HG03521 (cell line): ENCODE measurements at regions not wholly inside any gene's neighbourhood (a gene's known extent, or its start where the extent isn't known, plus 50 kb on each side); places are given as distances from the start of the nearest gene placed in this dataset.

ENCODE experiments used
- ATAC-seq: cut with Tn5 transposase; IDR thresholded peaks from one replicate; pipeline ENCODE4 v1.9.1; 2021; ENCODE audit warnings: mild to moderate bottlenecking, moderate library complexity; ENCODE audit not compliant: unreplicated experiment

DNA sequence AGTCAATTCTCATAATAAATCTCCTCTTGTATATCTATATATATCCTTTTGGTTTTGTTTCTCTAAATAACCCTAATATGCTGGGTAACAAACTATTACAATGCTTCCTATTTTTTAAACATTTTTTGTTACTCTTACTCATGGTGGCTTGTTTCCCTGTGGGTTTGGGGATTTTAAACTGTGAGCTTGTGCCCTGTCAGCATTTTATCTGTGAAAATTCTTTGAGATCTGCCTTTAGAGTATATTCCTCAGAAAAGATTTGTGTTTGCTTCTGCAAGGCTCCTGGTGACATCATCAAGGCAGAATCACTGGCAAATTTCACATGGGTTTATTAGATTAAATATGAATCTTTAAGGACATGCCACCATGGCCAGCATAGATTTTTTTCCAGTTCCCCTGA, 273.6 kb downstream of the LRFN2 start:
- ATAC-seq: no peak

DNA sequence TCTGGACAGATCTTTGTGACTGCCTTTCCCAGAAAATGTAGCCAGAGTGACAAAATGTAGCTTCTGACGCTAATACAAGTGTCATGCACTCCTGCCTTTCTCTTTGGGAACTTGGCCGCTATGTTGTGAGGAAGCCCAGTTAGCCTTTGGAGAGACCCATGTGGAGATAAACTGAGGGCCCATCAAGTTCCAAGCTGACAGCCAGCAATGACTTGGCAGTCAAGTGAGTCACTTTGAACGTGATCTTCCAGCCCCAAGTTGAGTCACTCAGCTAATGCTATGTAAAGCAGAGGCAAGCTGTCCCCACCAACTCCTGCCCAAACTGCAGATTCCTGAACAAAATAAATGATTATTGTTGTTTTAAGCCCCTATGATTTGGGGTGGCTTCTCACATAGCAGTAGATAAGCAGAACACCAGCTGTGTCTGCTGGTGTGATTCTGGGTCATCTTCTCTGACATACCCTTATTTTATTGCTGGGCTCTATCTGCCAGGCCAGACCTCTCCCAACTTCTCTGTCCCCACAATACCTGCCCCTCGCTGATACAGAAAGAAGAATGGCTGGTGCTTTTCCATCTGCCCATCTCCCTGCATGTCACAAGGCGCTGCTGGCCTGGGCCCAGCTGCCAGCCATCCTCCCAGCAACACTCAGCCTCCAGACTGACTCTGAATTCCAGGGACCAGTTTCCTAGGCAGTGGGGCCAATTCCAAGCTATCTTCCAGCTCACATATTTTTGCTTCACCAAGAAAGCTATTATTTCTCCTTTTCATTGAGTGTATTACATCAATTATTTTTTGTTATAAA, 274.8 kb downstream of the LRFN2 start:
- ATAC-seq: no peak

DNA sequence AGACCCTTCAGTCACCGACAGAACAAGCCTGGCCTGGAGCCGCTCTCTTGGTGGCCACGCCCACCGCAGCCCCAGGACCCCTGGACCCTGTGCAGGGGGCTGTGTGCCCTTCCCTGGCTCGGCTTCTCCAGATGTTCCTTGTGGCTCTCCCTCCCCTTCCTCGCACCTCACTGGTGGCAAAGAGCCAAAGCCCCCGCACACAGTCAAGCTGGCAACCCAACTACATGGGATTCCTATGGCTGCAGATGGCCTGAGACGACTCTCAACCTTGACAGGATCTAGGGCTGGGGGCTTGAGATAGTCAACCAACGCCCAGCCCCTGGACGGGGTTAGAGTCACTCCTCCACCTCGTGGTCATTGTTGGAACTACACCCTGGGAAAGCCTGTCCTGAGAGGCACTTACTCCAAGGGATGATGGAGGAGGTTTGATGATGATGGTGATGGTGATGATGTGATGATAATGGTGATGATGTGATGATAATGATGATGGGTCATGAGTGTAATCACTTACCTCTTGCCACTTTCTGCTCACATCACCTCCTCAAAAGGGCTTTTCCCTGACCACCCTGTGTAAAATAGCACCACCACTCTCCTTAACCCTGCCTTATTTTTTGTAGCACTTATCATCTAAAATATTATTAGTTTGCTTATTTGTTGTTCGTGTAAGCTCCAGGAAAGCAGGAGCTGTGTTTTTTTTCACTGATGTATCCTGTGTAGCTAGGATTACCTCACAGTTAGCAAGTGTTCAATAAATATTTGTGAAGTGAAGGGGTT, 278.4 kb downstream of the LRFN2 start:
- ATAC-seq: no peak

DNA sequence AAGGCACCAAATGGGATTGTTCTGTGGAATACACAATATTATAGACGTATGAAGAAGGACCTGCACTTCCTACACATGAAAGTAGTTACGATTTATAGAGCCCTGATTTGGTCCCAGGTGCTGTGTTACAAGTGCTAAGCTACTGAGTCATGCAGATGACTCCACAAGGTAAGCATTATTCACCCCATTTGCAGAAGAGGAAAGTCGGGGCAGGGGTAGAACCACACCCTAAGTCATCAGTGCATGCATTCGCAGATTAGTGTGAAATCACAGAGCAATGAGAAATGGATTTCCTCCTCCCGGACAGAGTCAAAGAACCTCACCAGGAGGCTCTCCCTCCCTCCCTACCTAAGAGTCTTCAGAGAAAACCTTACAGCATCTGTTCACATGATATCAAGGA, 279.5 kb downstream of the LRFN2 start:
- no peak for ATAC-seq

DNA sequence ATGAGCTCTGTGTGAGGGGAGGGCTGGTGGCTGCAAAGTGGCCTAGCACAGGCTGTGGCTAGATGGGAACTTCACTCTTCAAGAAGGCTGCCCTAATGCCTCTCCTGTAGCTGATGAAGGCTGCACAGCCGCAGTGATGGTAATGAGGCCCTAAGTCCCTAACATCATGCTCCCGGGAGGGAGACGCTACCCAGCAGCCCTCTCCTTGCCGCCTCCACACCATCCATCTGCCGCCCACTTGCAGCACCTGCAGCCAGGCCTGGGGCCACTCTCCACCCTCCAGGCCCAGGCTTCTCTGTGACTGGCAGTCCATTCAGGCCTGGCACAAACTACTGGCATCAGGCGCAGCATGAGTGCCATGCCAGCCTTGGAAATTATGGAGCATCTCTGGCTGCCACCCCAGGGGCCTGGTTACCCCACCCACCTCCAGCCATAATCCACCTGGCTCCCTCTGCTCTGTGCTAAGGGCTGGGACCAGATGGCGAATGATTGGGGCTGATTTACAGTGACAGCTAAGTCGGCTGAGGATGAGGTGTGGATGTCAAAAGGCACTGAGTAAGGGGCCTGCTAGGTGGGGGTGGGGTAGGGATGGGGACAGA, 284.2 kb downstream of the LRFN2 start:
- ATAC-seq: no peak

DNA sequence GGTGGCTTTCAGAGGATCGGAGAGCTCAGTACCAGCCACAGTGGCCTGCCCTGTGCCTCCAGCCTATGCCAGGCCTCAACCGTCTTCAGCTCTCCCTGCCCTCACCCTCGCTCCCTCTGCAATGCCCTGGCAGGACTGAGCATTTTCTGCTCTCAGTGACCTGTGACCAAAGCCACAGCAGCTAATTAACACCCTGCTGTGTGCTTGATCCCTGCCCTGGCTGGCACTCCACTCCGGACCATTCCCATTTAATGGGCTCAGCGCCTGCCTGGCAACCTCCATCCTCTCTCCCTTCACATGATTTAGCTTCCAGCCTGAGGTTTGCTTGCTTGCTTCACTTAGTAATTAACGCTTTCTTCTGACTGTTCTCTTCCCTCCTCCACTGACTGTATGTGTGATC, 287.5 kb downstream of the LRFN2 start:
- no peak for ATAC-seq

DNA sequence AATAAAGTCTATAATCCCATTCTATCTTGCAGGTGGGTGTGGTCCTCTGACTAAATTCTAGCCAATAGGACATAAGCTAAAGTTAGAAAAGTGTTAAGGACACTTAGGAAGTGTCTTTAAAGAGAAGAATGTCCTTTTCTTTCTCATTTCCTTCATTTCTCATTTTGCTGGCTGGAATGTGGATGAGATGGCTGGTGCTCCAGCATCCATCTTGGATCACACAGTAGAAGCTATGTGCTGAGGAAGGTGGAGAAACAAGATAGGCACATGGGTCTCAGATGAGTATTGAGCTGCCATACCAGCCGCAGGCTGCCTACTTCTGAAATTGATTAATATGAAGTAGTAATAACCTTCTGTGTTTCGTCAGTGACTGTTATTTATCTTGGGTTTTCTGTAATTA, 289.0 kb downstream of the LRFN2 start:
- ATAC-seq: no peak

DNA sequence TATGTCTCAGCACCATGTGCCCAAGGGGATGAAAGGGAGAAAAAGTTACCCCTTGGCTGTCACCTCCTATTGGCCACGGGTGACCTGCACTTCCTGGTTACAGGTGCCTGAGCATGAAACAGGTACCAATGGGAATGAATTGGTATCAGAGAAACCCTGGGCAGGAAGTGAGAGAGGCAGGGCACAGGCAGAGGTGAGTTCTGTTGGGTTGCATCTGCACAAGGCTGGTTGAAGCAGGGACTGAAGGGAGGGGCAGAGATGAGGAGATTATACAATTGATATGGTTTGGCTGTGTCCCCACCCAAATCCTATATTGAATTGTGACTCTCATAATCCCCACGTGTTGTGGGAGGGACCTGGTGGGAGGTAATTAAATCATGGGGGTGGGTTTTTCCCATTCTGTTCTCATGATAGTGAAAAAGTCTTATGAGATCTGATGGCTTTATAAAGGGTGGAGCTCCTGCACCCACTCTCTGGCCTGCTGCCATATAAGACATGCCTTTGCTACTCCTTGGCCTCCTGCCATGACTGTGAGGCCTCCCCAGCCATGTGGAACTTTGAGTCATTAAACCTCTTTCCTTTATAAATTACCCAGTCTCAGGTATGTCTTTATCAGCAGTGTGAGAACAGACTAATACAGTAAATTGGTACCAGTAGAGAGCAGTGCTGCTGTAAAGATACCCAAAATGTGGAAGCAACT, 291.8 kb downstream of the LRFN2 start:
- no peak for ATAC-seq

DNA sequence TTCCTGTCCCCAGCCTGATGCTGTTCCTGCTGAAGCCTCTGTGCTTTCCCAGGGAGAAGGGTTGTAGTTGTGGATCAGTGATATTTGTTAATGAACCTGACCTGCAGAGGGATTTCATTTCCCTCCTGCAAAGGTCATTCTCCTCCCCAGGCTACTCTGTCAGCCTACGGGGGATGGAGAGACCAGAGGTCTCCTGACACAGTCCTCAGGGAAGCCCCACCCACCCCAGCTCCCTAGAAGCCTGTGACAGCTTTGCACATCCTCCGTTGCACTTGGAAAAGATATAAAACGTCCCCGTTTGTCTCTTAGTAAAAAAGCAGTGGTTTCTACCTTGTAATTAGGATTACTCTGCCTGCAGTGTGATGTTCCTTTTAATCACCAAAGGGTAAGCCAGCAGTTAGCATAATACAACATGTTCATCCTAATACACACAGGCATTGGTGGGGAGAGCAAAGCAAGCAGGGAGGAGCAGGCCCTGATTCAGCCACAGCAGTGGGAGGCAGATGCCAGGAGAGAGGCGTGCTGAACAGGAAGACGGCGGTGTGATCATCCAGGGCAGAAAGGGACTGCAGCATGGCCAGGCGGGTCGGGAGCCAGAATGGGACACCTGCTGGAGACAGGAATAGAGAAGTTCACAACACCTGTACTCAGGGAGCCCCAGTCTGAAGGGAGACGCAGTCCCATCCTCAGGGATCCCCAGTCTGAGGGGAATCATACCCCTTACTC, 293.5 kb downstream of the LRFN2 start:
- ATAC-seq: no peak

DNA sequence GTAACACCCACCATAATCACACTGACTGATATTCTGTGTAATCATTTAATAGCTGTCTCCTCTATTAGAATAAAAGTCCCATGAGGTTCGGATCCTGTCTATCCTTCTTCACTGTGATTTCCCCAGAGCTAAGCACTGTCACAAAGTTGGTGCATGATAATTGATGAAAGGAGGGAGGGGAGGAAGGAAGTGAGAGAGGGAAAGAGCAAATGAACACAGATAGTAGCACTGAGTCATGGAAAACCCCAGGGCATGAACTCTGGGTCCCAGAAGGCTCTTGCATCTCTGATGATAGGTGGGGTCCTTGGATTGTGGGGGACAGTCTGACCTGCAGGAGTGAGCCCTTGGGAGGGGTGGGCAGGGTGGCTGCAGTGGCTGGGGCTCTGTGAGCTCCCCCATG, 294.1 kb downstream of the LRFN2 start:
- ATAC-seq: no peak

DNA sequence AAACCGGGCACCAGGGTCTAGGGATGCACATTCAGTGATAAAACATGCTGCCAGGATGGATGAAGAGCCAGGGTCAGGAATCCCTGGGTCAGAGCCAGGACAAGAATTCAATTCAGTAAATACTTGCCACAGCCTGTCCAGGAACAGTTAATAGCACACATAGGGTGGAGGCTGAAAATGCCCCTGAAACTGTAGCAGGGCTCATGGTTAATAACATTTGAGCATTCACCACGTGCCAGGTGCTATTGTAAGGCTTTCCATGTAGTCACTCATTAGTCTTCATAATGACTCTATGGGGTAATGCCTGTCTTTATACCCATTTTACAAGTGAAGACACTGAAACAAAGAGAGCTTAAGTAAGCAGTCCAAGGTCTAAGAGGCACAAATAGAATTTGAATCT, 296.3 kb downstream of the LRFN2 start:
- ATAC-seq: no peak

DNA sequence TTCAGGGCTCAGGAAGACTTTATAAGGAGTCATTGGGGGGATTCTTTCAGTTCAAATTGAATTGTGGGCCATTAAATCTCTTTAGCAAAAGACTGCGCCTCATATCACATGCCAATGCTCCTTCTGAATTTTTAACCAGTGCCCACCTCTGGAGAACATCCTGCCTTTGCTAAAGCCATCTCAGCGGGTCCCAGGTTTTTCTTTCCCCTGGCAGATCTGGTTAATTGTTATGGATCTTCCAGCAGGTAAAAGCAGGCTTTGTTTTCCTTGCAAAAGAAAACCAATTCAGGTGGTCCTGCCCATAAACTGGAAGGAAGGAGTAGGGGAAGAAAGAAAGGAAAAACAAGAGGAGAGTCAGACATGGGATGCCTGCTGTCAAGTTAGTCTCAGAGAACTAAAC, 298.2 kb downstream of the LRFN2 start:
- ATAC-seq: no peak

DNA sequence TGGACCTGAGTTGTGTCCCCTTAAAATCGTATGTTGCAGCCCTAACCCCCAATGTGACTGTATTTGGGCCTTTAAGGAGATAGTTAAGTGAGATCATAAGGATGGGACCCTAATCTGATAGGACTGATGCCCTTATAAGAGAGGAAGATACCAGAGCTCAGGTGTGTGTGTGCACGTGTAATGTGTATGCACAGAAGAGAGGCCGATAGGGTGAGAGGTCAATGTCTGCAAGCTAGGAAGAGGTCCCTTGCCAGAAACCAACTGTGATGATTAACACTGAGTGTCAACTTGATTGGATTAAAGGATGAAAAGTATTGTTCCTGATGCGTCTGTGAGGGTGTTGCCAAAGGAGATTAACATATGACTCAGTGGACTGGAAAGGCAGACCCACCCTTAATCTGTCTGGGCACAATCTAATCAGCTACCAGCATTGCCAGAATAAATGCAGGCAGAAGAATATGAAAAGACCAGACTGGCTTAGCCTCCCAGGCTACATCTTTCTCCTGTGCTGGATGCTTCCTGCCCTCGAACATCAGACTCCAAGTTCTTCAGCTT, 299.8 kb downstream of the LRFN2 start:
- ATAC-seq: no peak

DNA sequence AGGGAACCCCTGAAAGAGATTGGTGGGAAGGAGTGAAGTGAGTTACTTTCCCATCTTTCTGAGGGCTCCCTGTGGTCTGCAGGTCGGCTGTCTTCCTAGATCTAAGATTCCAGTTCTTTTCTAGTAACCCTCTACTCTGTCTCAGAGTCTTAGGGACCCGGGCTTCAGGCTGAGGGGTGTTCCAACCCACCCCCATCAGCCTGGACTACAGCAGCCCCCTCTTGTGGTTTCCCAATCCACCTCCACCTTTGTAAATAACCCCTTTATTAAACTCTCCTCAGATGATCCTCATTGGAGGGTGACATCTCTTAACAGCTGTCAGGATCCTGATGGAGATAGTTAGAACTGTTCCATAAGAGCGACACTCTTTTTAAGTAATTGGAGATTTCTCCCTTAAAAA, 300.4 kb downstream of the LRFN2 start:
- ATAC-seq: no peak

DNA sequence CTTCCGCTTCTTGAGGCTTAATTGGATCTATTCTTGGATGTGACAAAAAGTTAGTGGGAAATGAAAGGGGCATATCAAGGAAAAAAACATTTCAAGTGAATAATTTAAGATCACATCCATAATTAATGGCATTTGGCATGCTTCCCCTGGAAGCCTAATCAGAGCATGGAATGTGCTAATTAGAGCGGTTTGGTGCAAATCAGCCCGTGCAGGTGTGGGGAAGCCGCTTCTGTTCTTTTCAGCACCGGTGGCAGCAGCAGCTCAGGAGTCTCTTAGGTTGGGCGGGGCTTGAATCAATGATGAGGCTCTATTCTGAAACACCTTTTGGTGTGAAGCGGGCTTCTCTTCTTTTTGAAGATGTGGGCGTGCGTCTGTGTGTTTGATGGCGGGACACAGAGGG, 301.2 kb downstream of the LRFN2 start:
- no peak for ATAC-seq

DNA sequence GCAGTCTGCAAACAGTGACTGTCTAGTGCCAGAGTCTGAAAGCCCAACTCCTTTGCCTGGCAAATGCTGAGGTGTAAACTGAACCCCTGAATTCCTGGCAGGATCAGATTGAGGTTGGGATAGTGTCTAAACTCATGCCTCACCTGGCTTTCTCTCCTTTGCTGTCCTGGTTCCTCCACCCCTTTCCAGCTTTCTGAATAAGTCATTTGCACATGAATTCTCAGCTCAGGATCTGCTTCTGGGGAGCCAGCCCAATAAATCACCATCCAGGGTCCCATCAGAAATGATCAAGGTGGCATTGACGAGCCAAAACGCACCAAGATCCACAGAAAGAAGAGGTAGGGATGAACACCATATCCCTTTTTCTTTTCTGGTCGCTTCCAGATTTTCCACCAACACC, 301.6 kb downstream of the LRFN2 start:
- ATAC-seq: no peak

DNA sequence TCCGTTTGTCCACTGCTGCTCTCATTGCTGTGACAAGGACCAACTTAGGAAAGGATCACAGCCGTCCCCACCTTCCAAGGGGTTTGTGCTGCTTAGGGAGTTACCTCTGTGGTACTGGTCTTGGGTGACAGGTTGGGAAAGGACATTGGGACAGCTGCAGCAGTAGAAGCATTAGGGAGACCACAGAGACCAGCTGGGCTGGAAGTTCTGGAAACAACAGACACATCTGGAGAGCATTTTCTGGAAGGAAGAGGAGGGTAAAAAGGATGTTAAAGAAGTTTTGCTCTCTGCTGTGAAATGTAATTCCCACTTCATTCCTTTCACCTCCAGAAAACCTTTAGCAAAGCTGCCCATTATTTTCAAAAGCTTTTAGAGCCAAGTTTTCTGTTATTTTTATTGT, 304.2 kb downstream of the LRFN2 start:
- ATAC-seq: no peak

DNA sequence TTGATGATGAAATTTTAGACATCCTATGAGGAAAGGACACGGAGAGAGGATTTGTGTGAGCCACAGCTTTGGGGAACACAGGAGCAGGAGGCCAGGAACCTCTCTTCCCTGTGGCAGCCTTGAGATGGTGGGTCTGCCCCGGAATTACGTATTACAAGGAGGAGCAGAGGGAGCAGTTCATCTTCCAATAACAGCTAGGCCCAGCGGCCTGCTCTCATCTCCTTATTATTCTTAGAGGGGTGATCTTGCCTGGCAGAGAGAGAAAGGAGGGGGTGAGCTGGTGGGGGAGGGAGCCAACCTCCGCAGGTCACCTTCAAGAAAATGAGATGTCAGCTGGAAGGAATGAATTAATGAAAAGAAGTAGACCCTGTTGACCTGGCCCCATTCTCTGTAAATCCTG, 305.8 kb downstream of the LRFN2 start:
- no peak for ATAC-seq

DNA sequence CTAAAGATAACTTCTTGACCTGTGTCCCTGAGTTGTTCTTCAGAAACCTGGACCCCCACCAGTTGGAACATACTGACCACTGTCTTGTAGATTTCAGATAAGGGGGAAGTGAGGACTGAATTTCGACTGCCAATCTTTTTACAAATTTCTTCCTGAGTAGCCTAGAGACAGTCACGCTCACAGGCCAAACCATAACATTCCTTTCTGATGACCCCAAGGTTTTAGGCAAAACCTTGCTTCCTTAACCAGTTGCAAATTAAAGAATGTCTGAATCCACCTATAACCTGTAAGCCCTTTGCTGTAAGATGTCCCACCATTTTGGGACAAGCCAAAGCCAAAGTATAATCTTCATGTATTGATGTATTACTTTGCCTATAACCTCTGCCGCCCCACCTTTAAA, 306.9 kb downstream of the LRFN2 start:
- ATAC-seq: no peak

DNA sequence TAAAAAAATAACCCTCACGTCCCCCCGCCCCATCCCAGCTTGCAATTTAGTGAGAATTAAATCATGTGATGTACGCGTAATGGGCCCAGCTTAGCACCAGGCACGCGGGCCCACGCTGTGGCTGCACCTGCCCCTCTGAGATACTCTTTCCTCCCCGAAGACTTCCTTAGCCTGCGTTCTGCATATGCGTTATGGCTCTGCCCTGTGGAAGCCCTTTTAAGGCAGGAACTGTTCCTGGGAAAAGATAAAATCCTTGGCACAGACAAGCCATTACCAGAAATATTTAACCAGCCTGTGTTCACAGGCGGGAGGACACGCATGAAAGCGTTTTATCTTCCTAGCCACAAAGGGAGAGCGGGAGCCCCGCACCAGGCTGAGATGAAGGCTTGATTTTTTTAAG, 311.0 kb downstream of the LRFN2 start:
- ATAC-seq: no peak

DNA sequence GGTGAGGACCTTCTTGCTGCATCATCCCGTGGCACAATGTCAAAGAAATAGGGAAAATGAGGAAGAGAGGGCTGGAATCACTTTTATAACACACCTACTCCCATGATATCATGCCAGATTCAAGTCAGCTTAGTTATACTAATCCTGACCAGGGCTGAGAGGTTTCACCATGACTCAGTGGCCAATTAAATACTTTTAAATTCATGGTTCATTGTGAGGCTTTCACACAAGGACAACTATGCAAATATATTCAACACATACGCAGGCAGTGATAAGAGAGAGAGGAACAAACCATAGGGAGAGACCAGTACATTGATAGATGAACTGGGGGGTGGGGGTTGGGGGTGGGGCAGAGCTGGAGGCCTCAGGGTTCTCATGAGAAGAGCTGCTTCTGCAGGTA, 313.1 kb downstream of the LRFN2 start:
- no peak for ATAC-seq
